ENCODE measurements at regions not wholly inside any gene's neighbourhood (a gene's known extent, or its start where the extent isn't known, plus 50 kb on each side); places are given as distances from the start of the nearest gene placed in this dataset.

DNA sequence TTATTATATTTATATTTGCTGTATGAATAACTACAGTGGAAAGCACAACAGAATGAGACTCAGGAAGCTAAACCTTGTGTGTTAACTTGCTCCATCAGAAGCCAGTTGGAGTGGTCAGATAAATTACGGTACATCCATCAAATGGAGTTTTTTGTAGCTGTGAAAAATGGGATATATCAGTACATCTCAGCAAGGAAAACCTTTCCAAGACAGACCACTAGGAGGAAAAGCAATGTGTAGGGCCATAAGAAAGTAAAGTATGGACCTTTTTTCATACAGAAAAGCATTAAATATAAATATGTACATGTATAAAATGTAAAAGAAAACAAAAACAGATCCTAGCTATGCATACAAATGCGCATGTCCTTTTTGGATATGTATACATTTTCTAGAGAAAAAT is 403.8 kb upstream of the CDH11 start:
- no peak for DNase-seq

GRCh38 chr16:65524997-65525396 is 403.1 kb upstream of the CDH11 start:
- DNase-seq = no peak

GRCh38 chr16:65524231-65524630 is 402.4 kb upstream of the CDH11 start:
- no peak for DNase-seq

DNA sequence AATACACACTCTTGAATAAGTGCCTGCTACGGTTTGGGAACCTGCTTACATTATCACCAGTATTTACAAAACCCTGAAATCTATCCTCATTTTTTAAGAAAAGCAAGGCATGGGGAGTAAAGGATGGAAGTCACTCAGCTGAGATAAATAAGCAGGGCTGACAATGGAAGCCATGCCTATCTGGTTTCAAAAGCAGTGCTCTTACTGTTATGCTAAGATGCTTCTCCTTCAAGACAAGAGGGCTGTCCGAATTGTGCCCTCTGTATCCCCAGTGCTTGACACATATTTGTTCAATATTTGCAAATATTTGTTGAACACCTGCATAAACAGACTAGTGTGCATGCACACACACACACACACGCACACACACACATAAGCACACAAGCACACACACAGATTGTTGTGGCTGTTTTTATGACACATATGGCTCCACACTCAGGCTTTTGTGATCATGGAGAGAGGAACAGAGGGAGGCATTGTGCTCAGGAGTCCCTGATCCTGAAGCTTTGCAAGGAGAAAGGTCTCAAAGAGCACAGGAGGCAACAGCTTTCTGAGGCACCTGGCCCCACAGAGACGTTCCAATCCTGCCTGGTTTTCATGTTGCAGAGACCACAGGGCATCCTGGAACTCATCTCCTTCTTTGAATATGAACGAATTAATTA is 401.6 kb upstream of the CDH11 start:
- no peak for DNase-seq

DNA sequence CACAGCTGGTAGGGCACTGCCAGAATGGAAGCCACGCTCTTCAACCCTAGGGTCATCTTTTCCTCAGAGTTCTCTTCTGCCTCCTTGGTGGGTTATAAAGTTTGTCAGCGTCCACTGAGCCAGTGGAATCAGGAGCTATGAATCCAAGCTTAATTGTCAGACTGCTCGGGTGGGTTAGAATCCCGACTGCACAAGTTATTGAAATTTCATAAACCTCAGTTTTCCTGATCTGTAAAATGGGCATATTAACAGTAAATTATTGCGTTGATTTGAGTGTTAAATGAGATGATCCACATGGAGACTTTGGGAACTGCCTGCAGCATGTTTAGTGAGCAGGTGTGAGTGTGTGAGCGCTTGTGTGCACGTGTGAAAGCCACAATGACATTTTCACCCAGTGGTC is 400.5 kb upstream of the CDH11 start:
- DNase-seq = no peak

DNA sequence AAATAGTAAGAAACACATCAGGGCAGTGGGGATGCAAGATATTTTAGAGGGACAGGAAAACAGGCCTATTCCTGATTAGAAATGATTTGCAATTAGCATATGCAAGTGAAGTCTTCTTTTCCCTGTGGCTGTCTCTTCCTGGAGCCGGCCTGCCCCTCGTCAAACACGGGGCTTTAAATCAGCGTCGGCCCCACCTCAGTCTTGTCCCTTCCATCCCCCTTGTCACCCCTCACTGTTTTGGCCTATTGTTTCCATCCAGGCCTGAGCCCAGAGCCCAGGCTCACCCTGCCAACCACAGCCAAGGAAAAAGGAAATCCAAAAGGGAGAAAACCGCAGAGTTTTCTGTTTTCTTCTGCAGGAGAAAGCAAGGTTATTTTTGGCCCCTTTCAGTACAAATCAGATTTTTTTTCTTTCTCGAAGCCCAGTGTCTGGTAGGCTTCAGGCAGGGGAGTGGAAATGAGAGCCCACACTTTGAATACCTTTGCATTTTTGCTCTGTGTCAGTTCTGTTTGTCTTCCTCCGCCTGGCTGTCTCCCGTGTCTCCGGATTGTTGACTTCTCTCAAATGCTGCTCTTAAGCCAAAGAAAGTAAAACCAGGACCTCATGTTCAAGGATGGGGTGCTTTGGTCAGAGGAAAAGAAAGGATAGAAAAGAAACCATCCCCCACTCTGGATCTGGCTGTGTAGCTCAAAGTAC is 399.9 kb upstream of the CDH11 start:
- DNase-seq = no peak

GRCh38 chr16:65519402-65519801 is 397.5 kb upstream of the CDH11 start:
- no peak for DNase-seq

GRCh38 chr16:65515193-65515592 is 393.3 kb upstream of the CDH11 start:
- DNase-seq = no peak

- no peak for DNase-seq
These were observed 389.0 kb upstream of the CDH11 start for GRCh38 chr16:65510850-65511249.

DNA sequence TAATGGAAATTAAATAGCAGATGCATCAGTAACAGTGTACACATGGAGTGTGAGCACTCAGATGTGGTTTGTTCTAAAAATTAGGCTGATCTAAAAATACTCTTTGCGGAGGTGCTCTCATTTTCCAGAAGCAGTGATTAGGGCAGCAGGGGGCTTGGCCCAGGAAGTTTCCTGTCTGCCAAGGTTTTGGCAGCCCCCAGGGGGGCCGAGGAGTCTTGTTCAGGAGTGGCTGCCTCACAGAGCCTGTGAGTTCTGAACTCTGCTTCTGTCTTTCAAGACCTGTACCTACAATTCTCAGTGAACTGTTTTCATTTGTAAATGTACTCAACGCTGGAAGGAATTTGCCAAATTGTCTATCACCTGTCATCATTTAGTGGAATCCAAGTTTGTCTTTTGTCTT is 388.4 kb upstream of the CDH11 start:
- DNase-seq = no peak

DNA sequence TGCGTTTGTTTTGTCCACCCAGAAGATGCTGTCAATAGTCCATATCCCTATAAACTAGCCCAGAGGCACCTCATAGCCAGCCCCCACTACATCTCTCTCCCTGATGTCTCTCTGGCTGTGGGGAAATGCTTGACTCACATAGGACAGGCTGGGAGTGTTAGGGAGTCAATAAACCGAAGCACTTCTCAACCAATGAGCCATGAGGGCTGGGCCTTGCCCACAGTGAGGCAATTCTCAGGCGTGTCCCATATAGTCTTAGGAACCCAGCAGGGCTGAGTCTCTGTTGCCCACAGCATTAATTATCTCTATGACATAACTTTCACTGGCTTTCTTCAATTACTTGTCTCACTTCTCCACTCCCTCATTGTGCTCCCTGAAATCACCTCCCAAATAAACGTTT is 387.3 kb upstream of the CDH11 start:
- no peak for DNase-seq

- no peak for DNase-seq
These were observed 379.1 kb upstream of the CDH11 start for GRCh38 chr16:65500919-65501318.

GRCh38 chr16:65500007-65500406 is 378.1 kb upstream of the CDH11 start:
- DNase-seq = no peak

DNA sequence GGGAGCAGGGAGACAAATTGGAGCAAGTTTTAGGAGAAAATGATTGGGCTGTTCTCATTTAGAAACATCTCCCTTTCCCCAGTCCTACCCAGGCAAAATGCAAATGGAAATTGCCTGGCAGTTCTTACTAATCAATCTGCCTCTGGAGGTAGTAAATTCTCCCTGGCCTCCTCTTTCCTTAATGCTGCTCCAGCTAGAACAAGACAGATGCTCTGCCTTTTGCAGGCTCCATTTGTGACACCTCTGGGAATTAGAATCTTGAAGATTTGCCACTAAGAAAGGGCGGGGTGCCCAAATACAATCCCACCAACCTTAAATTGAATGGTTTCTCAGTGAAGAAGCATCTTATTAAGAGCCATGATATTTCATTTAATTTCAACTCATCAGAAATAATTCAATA is 377.7 kb upstream of the CDH11 start:
- DNase-seq = no peak

- no peak for DNase-seq
These were observed 375.7 kb upstream of the CDH11 start for GRCh38 chr16:65497571-65497970.

- no peak for DNase-seq
These were observed 373.2 kb upstream of the CDH11 start for GRCh38 chr16:65495106-65495505.

DNA sequence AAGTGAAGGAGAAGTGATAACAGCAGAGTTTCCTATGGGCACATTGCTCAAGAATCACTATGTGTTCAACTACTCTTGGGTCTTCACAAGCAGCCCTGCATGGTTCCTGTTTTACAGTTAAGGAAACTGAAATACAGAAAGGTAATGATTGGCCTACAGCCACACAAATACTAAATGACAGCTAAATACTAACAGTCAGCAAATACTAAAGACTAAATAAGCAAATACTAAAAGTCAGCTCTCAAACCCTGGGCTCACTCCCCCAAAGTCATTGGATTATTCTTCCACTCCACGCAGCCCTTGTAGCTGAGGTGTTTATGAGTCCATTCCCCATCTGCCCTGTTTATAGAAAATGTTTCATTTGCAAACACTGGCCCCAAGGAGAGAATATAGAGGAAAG is 372.7 kb upstream of the CDH11 start:
- DNase-seq = no peak

GRCh38 chr16:65494080-65494479 is 372.2 kb upstream of the CDH11 start:
- no peak for DNase-seq

DNA sequence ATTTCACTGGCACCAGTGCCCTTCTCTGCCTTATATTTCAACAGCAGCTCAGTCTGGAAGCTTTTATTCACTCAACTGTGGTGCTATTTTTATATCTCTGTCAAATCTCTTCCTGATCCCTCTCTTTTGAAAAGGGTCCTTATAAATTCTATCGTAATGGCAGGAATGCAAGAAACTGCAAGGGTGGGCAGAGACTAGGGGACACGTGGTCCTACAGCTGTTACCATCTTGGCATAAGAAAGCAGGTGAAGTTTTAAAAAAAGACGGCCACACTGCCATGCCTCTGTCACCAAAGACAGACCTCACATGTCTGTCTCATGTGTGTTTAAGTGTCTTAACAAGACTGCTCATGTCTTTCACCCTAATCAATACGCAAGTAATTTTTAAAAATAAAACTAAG is 368.4 kb upstream of the CDH11 start:
- no peak for DNase-seq

- no peak for DNase-seq
These were observed 367.7 kb upstream of the CDH11 start for GRCh38 chr16:65489531-65490023.

DNA sequence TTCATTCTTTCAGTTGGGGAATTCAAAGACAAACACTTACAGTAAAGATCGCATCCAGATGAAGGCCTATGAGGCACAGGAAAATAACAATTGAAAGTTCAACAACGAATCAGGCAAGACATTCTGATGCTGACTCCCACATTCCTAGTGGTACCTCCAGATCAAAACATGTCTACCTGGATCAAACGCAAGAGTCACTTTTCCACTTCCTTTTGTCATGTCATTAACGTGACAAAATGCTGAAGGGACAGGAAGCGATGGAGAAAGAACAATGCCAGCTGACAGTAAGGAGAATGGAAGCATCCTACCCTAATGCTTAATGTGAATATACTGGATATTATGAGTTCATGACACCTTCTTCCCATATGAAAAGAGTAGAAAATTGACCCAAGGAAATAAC is 365.4 kb upstream of the CDH11 start:
- DNase-seq = no peak

- no peak for DNase-seq
These were observed 360.1 kb upstream of the CDH11 start for GRCh38 chr16:65481956-65482355.

GRCh38 chr16:65480281-65481091 is 358.6 kb upstream of the CDH11 start:
- DNase-seq = no peak

DNA sequence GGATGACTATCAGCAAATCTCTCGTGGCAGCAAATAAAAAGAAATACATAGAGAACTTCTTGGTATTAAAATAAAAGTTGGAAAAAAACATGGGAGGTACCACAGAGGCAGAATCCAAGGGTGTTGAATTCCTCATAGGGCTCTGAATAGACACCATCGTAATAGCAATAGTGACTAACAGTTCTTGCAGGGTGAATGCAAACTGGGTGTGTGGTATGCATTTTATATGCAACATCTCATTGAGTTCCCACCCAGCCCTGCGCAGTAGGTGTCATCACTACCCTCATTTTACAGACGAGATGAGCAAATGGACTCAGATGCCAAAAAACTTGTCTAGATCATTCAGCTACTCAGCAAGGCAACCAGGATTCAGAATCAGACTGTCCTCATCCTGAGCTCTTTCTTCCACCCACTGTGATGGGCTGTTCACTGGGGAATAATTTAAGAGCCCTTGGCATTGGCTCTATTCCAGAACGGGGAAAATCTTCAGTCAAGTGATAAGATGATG is 354.6 kb upstream of the CDH11 start:
- DNase-seq = no peak
